ENCODE measurements at regions not wholly inside any gene's neighbourhood (a gene's known extent, or its start where the extent isn't known, plus 50 kb on each side); places are given as distances from the start of the nearest gene placed in this dataset.

DNA sequence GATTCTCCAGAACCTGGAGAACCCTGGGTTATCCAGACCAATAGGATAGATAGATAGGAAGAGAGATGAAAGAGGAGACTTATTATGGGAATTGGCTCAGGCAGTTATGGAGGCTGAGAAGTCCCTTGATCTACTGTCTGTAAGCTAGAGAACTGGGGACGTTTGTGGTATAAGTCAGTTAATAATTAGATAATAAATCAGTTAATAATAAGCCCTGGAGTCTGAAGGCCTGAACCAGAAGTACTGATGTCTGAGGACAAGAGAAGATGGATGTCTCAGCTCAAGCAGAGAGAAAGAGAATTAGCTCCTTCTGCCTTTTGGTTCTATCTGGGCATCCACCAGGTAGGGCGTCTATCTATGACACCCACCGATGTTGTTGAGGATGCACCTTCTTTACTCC lies 72.9 kb upstream of the SLC22A23 start:
- H3K79me2 ChIP-seq (ENCODE audit: insufficient read depth) = no peaks in the 10 kb centered on the region
- TF ChIP-seq CTCF (IDR thresholded peaks at IDR 0.05) (no peak), RAD21 (IDR thresholded peaks at IDR 0.05; ENCODE audit: low read length) (no peak), FOSL2 (IDR thresholded peaks at IDR 0.05; ENCODE audit: borderline replicate concordance, low read depth) (no peak), NRF1 (IDR thresholded peaks at IDR 0.05; ENCODE audit: low read depth, low read length) (no peak), ZBTB33 (IDR thresholded peaks at IDR 0.05; ENCODE audit: borderline replicate concordance, low read depth) (no peak), MEF2A (IDR thresholded peaks at IDR 0.05; ENCODE audit: borderline replicate concordance, low read depth) (no peak), GATA2 (CRISPR knock-in tag; IDR thresholded peaks at IDR 0.05) (no peak), REST (IDR thresholded peaks at IDR 0.05; ENCODE audit: low read depth, low read length) (no peak), SMC3 (IDR thresholded peaks at IDR 0.05; ENCODE audit: low read depth, low read length) (no peak), RXRA (IDR thresholded peaks at IDR 0.05; ENCODE audit: borderline replicate concordance, low read depth) (no peak), FOXM1 (IDR thresholded peaks at IDR 0.05; ENCODE audit: low read depth) (no peak), MXI1 (IDR thresholded peaks at IDR 0.05; ENCODE audit: low read depth, low read length) (no peak), YY1 (IDR thresholded peaks at IDR 0.05; ENCODE audit: low read depth) (no peak)
- TF ChIP-seq, protein P1, sequence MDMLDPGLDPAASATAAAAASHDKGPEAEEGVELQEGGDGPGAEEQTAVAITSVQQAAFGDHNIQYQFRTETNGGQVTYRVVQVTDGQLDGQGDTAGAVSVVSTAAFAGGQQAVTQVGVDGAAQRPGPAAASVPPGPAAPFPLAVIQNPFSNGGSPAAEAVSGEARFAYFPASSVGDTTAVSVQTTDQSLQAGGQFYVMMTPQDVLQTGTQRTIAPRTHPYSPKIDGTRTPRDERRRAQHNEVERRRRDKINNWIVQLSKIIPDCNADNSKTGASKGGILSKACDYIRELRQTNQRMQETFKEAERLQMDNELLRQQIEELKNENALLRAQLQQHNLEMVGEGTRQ (IDR thresholded peaks at IDR 0.05; ENCODE audit: borderline replicate concordance, low read depth, low read length) = no peak
- TF ChIP-seq, protein P2, sequence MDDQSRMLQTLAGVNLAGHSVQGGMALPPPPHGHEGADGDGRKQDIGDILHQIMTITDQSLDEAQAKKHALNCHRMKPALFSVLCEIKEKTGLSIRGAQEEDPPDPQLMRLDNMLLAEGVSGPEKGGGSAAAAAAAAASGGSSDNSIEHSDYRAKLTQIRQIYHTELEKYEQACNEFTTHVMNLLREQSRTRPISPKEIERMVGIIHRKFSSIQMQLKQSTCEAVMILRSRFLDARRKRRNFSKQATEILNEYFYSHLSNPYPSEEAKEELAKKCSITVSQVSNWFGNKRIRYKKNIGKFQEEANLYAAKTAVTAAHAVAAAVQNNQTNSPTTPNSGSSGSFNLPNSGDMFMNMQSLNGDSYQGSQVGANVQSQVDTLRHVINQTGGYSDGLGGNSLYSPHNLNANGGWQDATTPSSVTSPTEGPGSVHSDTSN (IDR thresholded peaks at IDR 0.05) = no peak
- WGBS (ENCODE audit: low lambda C conversion rate) = 32% methylated on average over 3 of the region's 3 CpGs
- H3K27me3 ChIP-seq (ENCODE audit: insufficient read depth) = peaks cover 16% of the 10 kb centered on the region; the same call in 1 of the 2 replicates
- POLR2A ChIA-PET = no interaction called here
- H2AFZ ChIP-seq (ENCODE audit: low read depth) = no peak overlapping the region
- CTCF ChIA-PET = no interaction called here
- H3K4me2 ChIP-seq = no peak overlapping the region
- no peak overlapping the region for H3K9ac ChIP-seq
- no peaks in the 10 kb centered on the region for H3K9me2 ChIP-seq
- DNase-seq = no peak
- no peak overlapping the region for H3K27ac ChIP-seq (ENCODE audit: low read depth in 2 of 2, low read length in 1 of 2)
- no peaks in the 10 kb centered on the region for H3F3A ChIP-seq (replicated peaks; ENCODE audit: insufficient read depth)
- no peaks in the 10 kb centered on the region for H3K36me3 ChIP-seq (replicated peaks in 1 of 2; ENCODE audit: control insufficient read depth in 1 of 2, insufficient read depth in 2 of 2, low read length in 1 of 2)
- no peaks in the 10 kb centered on the region for H4K20me1 ChIP-seq (ENCODE audit: insufficient read depth)
- no peaks in the 10 kb centered on the region for H3K4me1 ChIP-seq (ENCODE audit: control insufficient read depth in 1 of 2, insufficient read depth in 2 of 2, low read depth in 1 of 2, low read length in 1 of 2)
- no peaks in the 10 kb centered on the region for H3K9me3 ChIP-seq
- no peak overlapping the region for H3K4me3 ChIP-seq (ENCODE audit: low read depth in 2 of 2, low read length in 1 of 2)

All from SK-N-SH (cell line).